NCI-H1436 treated with DMSO at 0.1 percent for 48 hours (cell line): ENCODE measurements at regions not wholly inside any gene's neighbourhood (a gene's known extent, or its start where the extent isn't known, plus 50 kb on each side); places are given as distances from the start of the nearest gene placed in this dataset.
"Not testable (repeated sequence)": the region's sequence is repeated elsewhere in the genome, so short reads cannot be mapped to it uniquely, and the experiment has no call there.

Source experiments
- DNase-seq: peaks from one replicate; lab custom pipeline; 2025; lab: John Stamatoyannopoulos, UW

- no peak for DNase-seq
These were observed 183.6 kb upstream of the TNC start for GRCh38 chr9:115301581-115301980.

GRCh38 chr9:115305543-115305942 lies 187.6 kb upstream of the TNC start:
- DNase-seq = no peak

- DNase-seq = no peak
These were observed 188.9 kb upstream of the TNC start for GRCh38 chr9:115306865-115307264.

DNA sequence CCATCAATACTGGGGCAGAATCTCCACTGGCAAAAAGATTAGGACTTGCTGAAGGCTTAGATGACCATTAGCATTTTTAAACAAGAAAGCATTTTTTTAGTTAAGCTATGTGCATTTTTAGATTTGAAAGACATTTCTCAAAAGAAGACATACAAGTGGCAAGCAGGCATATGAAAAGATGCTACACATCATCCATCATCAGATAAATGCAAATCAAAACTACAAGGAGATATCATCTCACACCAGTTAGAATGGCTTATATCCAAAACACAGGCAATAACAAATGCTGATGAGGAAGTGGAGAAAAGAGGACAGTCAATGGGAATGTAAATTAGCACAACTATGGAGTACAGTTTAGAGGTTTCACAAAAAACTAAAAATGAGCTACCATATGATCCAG lies 195.6 kb upstream of the TNC start:
- DNase-seq = no peak

- no peak for DNase-seq
These were observed 208.5 kb upstream of the TNC start for GRCh38 chr9:115326461-115326860.

GRCh38 chr9:115327436-115328122 lies 209.6 kb upstream of the TNC start:
- DNase-seq = no peak

GRCh38 chr9:115328228-115328627 lies 210.3 kb upstream of the TNC start:
- DNase-seq = no peak

DNA sequence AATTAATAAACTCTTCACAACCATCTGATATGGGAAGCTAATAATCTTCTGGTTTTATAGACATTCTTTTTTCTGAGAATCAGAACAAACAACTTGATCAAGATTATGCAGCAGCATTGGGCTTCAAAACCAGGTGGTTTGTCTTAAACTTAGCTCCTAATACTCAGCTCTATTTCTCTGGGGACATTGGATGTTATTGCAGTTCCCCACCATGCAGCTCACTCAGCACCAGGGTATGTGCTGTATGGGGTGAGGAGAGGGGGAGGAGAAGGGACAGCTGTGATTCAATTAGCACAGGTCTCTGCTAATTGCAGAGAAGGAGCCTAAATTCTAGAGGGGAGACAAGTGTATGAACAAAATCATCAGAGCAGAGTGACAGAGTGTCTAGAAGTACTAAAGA lies 210.7 kb upstream of the TNC start:
- DNase-seq = no peak

- no peak for DNase-seq
These were observed 215.5 kb upstream of the TNC start for GRCh38 chr9:115333277-115334070.

DNA sequence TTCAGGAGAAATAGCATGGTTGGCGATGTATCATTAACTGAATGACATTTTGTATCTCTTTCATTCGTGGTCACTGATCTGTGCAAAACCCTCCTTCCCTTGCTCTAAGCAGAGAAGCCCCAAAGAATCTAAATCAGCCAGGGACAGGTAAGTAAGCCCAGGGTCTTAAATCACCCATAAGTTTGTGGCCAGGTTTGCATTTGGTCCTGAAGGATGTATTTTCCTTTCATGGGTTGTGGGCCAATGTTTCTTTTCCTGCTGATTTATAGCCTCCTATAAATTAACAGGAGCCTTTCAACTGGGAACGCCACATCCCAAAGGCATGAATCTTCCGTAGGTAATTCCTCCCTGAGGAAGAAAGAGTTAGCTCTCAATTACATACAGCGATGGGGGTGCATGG lies 217.5 kb upstream of the TNC start:
- no peak for DNase-seq

DNA sequence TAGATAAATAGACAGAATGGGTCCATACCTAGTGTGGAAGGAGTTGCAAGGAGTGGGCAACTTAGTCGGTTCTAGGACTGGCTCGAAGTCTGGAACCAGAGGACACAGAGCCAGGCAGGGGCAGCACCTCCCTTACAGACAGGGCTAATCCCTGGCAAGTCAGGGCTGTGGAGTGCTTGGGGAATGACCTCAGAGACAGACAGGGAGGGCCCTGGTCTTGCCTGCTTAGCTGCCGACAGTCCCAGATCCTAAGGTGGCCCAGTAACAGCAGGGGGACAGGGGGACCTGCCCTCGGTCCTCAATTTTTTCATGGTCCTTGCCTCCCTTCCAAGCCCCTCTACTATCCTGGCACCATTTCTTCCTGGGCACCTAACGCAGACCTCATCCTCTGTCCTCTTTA lies 222.4 kb upstream of the TNC start:
- DNase-seq = no peak

- DNase-seq = no peak
These were observed 223.5 kb upstream of the TNC start for GRCh38 chr9:115341426-115341825.

GRCh38 chr9:115347776-115348175 lies 229.8 kb upstream of the TNC start:
- DNase-seq = not testable (repeated sequence)

GRCh38 chr9:115348936-115349335 lies 231.0 kb upstream of the TNC start:
- not testable (repeated sequence) for DNase-seq

DNA sequence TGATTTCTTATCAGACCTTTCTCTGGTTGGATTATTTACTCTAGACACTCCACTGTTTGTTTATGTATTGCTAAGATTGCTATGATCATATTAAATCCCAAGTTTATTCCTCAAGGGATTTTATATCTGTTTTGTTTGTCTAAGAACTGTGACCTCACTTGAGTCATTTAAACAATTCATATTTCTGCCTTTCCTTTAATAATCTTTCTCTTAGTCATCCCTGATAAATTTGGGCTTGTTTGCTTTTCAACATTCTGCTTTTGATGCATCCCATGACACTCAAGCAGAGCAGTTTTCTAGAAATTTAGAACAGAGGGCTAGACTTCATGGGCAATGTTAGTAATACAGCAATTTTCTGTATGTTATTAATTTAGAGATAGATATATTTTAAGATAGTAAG lies 231.6 kb upstream of the TNC start:
- DNase-seq = no peak

DNA sequence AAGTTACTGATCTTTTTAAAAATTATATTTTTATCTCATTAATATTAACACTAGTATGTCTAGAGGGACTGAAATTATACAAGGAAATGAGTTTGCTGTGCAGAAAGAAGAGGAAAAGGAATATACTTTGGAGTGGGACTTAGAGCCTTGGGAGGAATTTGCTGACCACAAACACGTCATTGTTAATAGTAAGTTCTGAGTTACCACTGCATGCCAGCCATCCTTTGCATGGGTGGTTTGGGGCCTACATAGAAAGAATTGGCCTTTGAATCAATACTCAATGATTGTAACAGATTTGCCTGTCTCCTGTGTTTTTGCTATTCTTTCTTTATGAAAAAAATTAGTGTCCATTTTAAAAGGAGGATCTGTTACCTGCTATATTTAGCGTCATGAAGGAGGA lies 232.6 kb upstream of the TNC start:
- no peak for DNase-seq

- no peak for DNase-seq
These were observed 235.7 kb upstream of the TNC start for GRCh38 chr9:115353681-115354080.

DNA sequence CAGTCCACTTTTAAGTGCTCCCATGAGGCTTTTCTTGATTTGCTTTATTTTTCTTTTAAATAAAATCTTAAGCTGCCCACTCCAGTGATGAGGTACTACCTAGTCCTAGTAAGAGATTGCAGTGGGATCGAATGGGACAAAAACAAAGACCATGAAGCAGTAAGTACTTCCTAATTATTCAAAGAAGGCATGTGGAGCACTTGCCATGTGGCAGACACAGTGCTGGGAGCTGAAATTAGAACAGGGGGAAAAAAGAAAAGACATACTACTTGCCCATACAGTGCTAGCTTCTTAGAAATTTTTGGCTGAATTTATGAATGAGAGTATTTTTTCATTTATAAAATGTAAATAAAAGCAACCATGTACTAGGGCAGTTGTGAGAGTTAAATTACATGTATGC lies 239.9 kb upstream of the TNC start:
- DNase-seq = no peak

GRCh38 chr9:115359017-115359780 lies 241.2 kb upstream of the TNC start:
- DNase-seq = no peak

GRCh38 chr9:115360122-115360521 lies 242.2 kb upstream of the TNC start:
- no peak for DNase-seq

DNA sequence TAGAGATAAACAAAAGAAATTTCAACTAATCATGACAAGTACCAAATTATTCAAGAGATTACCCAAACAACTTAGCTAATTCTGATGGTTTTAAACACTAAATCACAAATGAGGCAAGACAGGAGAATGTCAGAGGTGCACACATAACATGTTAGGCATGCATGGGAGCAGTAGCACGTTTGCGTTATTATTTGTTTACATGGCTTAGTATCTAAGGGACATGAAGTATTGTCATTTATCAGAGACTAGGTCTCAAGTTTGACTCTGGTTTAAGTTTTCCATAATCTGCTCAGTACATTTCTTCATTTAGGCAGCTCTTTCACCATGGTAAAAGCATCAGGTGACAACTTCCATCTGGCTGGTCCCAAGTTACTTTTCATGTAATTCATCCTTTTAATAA lies 244.1 kb upstream of the TNC start:
- no peak for DNase-seq

DNA sequence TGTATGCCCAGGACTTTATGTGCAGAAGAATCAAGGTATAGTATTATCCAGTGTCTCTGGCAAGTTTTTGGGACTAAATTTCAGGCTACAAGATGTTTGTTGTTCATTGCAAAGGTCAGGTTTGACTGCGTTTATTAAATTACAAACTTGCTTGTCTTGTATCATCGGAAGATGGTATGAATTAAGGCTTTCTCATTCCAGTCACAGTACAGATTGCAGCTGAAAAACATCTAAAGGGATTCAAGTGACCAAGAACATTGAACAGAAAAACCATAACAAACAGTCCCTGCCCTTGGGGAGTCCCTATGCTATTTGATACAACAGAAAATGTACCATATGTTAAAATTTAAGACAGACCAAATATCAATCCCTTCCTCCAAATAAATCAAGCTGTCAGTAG lies 244.7 kb upstream of the TNC start:
- DNase-seq = no peak

DNA sequence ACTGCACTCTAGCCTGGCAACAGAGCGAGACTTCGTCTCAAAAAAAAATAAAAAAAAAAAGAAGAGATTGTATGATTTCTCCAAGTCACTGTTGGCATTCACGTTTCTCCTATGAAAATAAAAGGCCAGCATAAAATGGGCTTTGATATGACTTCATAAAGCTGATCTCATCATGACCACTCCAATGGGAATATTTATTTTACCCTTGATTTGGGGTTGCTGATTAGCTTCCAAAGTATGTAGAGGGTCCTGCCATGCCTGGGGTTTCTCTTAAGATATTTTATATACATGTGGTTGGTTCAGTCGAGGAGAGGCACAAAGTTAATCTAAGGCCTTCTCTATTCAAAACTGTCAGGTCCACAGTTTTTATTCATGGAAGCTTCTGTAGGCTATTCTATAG lies 247.0 kb upstream of the TNC start:
- no peak for DNase-seq
